ENCODE measurements at regions not wholly inside any gene's neighbourhood (a gene's known extent, or its start where the extent isn't known, plus 50 kb on each side); places are given as distances from the start of the nearest gene placed in this dataset.
A peak's percentile ranks its signal among the peaks of the same experiment; 100 is the strongest.

DNA sequence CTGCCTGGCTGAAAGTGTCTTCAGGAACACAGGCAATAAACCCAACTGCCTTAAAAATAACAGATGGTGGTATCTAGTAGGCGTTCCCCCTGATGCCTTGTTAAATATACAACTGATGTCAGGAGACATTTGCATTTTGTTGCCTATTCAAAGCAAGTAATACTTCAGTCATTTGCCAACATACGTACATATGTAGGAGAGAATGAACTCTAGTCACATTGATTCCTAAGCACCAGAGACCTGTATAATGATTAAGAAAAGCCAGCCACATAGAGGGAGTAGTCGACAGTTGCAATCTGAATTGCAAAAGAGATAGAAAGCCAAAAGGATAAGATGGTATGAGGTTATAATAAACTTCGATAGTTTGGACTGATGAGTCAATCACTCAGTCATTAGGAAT is 191.0 kb upstream of the EMCN start:
- no peaks in the 10 kb centered on the region for H3F3A ChIP-seq (ENCODE audit: low read length, unreplicated experiment)
- H3K4me2 ChIP-seq (ENCODE audit: low read length) = no peak overlapping the region
- no peak overlapping the region for H2AFZ ChIP-seq (ENCODE audit: low read length)
- H3K36me3 ChIP-seq (ENCODE audit: low read depth, low read length) = no peaks in the 10 kb centered on the region
- intact Hi-C loops (cut with micrococcal nuclease) = no loop called here
- no peak for ATAC-seq
- H3K4me3 ChIP-seq (ENCODE audit: low read length) = no peak overlapping the region
- no peak overlapping the region for H3K27ac ChIP-seq (ENCODE audit: low read length)
- no peaks in the 10 kb centered on the region for H4K20me1 ChIP-seq (ENCODE audit: low read length)
- no peaks in the 10 kb centered on the region for H3K9me2 ChIP-seq (replicated peaks; ENCODE audit: low read length)
- H3K4me1 ChIP-seq (ENCODE audit: insufficient read depth, low read length) = no peaks in the 10 kb centered on the region
- DNase-seq = peak; percentile 5
- TF ChIP-seq, protein P1, sequence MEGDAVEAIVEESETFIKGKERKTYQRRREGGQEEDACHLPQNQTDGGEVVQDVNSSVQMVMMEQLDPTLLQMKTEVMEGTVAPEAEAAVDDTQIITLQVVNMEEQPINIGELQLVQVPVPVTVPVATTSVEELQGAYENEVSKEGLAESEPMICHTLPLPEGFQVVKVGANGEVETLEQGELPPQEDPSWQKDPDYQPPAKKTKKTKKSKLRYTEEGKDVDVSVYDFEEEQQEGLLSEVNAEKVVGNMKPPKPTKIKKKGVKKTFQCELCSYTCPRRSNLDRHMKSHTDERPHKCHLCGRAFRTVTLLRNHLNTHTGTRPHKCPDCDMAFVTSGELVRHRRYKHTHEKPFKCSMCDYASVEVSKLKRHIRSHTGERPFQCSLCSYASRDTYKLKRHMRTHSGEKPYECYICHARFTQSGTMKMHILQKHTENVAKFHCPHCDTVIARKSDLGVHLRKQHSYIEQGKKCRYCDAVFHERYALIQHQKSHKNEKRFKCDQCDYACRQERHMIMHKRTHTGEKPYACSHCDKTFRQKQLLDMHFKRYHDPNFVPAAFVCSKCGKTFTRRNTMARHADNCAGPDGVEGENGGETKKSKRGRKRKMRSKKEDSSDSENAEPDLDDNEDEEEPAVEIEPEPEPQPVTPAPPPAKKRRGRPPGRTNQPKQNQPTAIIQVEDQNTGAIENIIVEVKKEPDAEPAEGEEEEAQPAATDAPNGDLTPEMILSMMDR (conservative IDR thresholded peaks at IDR 0.05; ENCODE audit: low read depth, low read length) = no peak
- TF ChIP-seq EZH2 (IDR thresholded peaks at IDR 0.05; ENCODE audit: low read length, unreplicated experiment) = no peak
- TF ChIP-seq EZH2phosphoT487 (IDR thresholded peaks at IDR 0.05; ENCODE audit: borderline replicate concordance, low read length) = no peak
- CTCF ChIA-PET = no interaction called here
- no peaks in the 10 kb centered on the region for H3K27me3 ChIP-seq (ENCODE audit: low read length)
- no peaks in the 10 kb centered on the region for H3K9me3 ChIP-seq (ENCODE audit: low read length)
- POLR2A ChIA-PET (ENCODE audit: unreplicated experiment) = no interaction called here
- no peaks in the 10 kb centered on the region for H3K79me2 ChIP-seq (ENCODE audit: low read length)
- BruUV-seq (replicated peaks) = no TSS peak
- no peak overlapping the region for H3K9ac ChIP-seq (ENCODE audit: low read length)

DNA sequence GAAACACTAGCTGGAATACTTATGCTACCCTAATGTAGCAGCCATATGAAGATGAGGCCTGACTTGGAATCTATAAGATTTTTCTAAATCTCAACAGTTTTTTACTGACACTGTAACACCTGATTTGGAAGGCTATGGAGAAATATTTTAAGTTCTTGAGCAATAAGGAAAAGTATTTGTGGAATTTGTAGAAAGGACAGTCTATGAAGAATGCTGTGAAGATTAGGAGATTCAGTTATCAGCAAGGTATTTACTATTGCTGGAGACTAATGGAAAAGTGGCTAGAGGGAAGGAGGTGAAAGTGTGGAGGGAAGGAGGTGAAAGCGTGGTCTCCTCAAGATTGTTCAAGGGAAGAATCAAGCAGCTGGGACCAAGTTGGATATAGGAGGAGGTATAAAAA is 190.0 kb upstream of the EMCN start:
- H3K27ac ChIP-seq (ENCODE audit: low read length) = no peak overlapping the region
- no peaks in the 10 kb centered on the region for H3K9me2 ChIP-seq (replicated peaks; ENCODE audit: low read length)
- H3K4me3 ChIP-seq (ENCODE audit: low read length) = no peak overlapping the region
- ChIA-PET CTCF (no interaction called here), POLR2A (ENCODE audit: unreplicated experiment) (no interaction called here)
- H3K36me3 ChIP-seq (ENCODE audit: low read depth, low read length) = no peaks in the 10 kb centered on the region
- no peaks in the 10 kb centered on the region for H3K79me2 ChIP-seq (ENCODE audit: low read length)
- ATAC-seq (no peak), DNase-seq (no peak)
- intact Hi-C loops (cut with micrococcal nuclease) = no loop called here
- H3K27me3 ChIP-seq (ENCODE audit: low read length) = no peaks in the 10 kb centered on the region
- no peaks in the 10 kb centered on the region for H3K9me3 ChIP-seq (ENCODE audit: low read length)
- TF ChIP-seq EZH2 (IDR thresholded peaks at IDR 0.05; ENCODE audit: low read length, unreplicated experiment) (no peak), EZH2phosphoT487 (IDR thresholded peaks at IDR 0.05; ENCODE audit: borderline replicate concordance, low read length) (no peak)
- TF ChIP-seq, protein P1 (conservative IDR thresholded peaks at IDR 0.05; ENCODE audit: low read depth, low read length) = no peak
- H3K4me2 ChIP-seq (ENCODE audit: low read length) = no peak overlapping the region
- no peaks in the 10 kb centered on the region for H3F3A ChIP-seq (ENCODE audit: low read length, unreplicated experiment)
- no peaks in the 10 kb centered on the region for H4K20me1 ChIP-seq (ENCODE audit: low read length)
- no peak overlapping the region for H2AFZ ChIP-seq (ENCODE audit: low read length)
- BruUV-seq (replicated peaks) = no TSS peak
- no peaks in the 10 kb centered on the region for H3K4me1 ChIP-seq (ENCODE audit: insufficient read depth, low read length)
- H3K9ac ChIP-seq (ENCODE audit: low read length) = no peak overlapping the region

DNA sequence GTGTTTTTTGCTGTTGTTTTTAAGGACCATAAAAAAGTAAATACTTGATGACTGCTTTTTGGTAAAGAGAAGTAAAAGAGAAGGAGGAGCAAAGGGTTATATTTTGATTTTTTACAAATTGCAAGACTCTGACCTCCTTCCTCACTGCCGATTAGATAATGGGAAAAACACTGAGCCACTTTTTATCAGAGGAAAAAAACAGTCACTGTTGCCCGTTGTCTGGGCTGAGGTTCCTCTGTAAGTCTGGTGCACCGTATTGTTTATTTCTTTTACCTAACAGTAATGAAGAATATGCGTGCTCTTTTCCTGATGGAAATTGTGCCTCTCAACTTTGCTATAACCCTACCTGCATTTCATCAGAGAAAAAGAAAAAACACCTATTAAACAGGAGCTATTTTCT is 178.7 kb upstream of the EMCN start:
- ChIA-PET POLR2A (ENCODE audit: unreplicated experiment) (no interaction called here), CTCF (no interaction called here)
- no peak overlapping the region for H3K4me3 ChIP-seq (ENCODE audit: low read length)
- H3K9me3 ChIP-seq (ENCODE audit: low read length) = no peaks in the 10 kb centered on the region
- DNase-seq = no peak
- no peaks in the 10 kb centered on the region for H4K20me1 ChIP-seq (ENCODE audit: low read length)
- no peaks in the 10 kb centered on the region for H3F3A ChIP-seq (ENCODE audit: low read length, unreplicated experiment)
- H3K79me2 ChIP-seq (ENCODE audit: low read length) = no peaks in the 10 kb centered on the region
- no peaks in the 10 kb centered on the region for H3K9me2 ChIP-seq (replicated peaks; ENCODE audit: low read length)
- no peak overlapping the region for H3K4me2 ChIP-seq (ENCODE audit: low read length)
- H3K27ac ChIP-seq (ENCODE audit: low read length) = no peak overlapping the region
- H3K27me3 ChIP-seq (ENCODE audit: low read length) = no peaks in the 10 kb centered on the region
- BruUV-seq (replicated peaks) = no TSS peak
- H3K4me1 ChIP-seq (ENCODE audit: insufficient read depth, low read length) = no peaks in the 10 kb centered on the region
- no peaks in the 10 kb centered on the region for H3K36me3 ChIP-seq (ENCODE audit: low read depth, low read length)
- no peak overlapping the region for H2AFZ ChIP-seq (ENCODE audit: low read length)
- TF ChIP-seq EZH2 (IDR thresholded peaks at IDR 0.05; ENCODE audit: low read length, unreplicated experiment) (no peak), EZH2phosphoT487 (IDR thresholded peaks at IDR 0.05; ENCODE audit: borderline replicate concordance, low read length) (no peak)
- TF ChIP-seq, protein P1 (conservative IDR thresholded peaks at IDR 0.05; ENCODE audit: low read depth, low read length) = no peak
- intact Hi-C loops (cut with micrococcal nuclease) = no loop called here
- H3K9ac ChIP-seq (ENCODE audit: low read length) = no peak overlapping the region
- no peak for ATAC-seq
